Breast epithelium (tissue), 4 donors: ENCODE measurements at regions not wholly inside any gene's neighbourhood (a gene's known extent, or its start where the extent isn't known, plus 50 kb on each side); places are given as distances from the start of the nearest gene placed in this dataset.

ENCODE experiments used
- DNase-seq, 2 donors: peaks; one replicate each; pipeline ENCODE4 v3.0.0-alpha.2; 2019; ENCODE audit warnings: low spot score in 2 of 2
- H3K27ac ChIP-seq, 2 donors: fragments of 200-600 bp; sonication (generic) in 1 of 2; one replicate each; pipeline ENCODE4 v1.5.1; 2016 to 2019; ENCODE audit warnings: mild to moderate bottlenecking in 1 of 2
- H3K27me3 ChIP-seq, 2 donors: fragments of 200-600 bp; sonication (generic) in 1 of 2; one replicate each; pipeline versions ENCODE4 v1.5.1 to v1.6.0; 2017 to 2019; ENCODE audit warnings: control low read depth in 1 of 2, mild to moderate bottlenecking in 1 of 2
- H3K36me3 ChIP-seq: fragments of 200-600 bp; one replicate; pipeline ENCODE4 v1.5.1; 2019
- H3K4me1 ChIP-seq, 2 donors: fragments of 200-600 bp; sonication (generic); one replicate each; pipeline ENCODE4 v1.5.1; 2016 to 2019; ENCODE audit warnings: control low read depth in 1 of 2
- H3K4me3 ChIP-seq, 3 donors: fragments of 200-600 bp; sonication (generic); 1 replicate in 2 of 3; 2 replicates in 1 of 3; pipeline ENCODE4 v1.5.1; 2016 to 2019; ENCODE audit warnings: mild to moderate bottlenecking in 3 of 3, moderate library complexity in 2 of 3
- H3K9me3 ChIP-seq, 2 donors: fragments of 200-600 bp; sonication (generic) in 1 of 2; one replicate each; pipeline ENCODE4 v1.5.1; 2016 to 2019; ENCODE audit warnings: control low read depth in 1 of 2
- POLR2A ChIP-seq: fragments of 450-650 bp; IDR thresholded peaks from one replicate; pipeline ENCODE4 v1.6.1; 2016; ENCODE audit warnings: antibody characterized with exemption, mild to moderate bottlenecking, moderate library complexity
- POLR2AphosphoS5 ChIP-seq, 3 donors: sonication (generic); formaldehyde crosslinking; IDR thresholded peaks; one replicate each; pipeline ENCODE4 v1.6.1; 2017; ENCODE audit warnings: antibody characterized with exemption in 3 of 3
- intact Hi-C: fragments of 100-400 bp; cut with DNase I; formaldehyde crosslinking; loops from one replicate; pipeline ENCODE4 v1.15.1; 2023; ENCODE audit warnings: low total_unique reads
- TF ChIP-seq, protein P1 (sequence below), 3 donors: fragments of 450-650 bp; IDR thresholded peaks; one replicate each; pipeline ENCODE4 v1.5.1; 2016 to 2017; ENCODE audit warnings: antibody characterized with exemption in 3 of 3, mild to moderate bottlenecking in 3 of 3, moderate library complexity in 3 of 3

DNA sequence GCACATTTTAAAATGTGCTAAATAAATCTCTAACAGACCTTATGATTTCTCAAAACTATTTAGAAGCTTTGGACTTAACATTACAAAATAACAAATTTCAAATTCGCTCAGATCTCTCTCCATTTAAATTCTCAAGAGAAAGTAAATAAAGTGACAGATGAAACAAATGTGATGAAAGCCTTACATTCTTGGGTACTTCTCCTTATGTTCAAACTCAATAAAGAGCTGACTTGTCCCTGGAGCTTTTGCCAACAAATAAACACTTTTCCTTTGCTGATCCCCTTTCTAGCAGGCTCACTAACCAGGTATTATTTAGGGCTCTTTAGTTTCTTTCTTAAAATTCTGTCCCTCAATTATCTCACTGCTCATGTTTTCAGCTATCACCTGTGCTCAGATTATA lies 259.1 kb upstream of the ARPP21 start:
- H3K27me3 ChIP-seq, result no peaks in the 10 kb centered on the region
- H3K4me1 ChIP-seq, result no peaks in the 10 kb centered on the region
- no peaks in the 10 kb centered on the region for H3K36me3 ChIP-seq
- H3K4me3 ChIP-seq, result no peak overlapping the region
- H3K9me3 ChIP-seq, result no peaks in the 10 kb centered on the region
- no peak overlapping the region for H3K27ac ChIP-seq
- intact Hi-C loops, result no loop called here
- TF ChIP-seq POLR2A (no peak), POLR2AphosphoS5 (IDR thresholded peaks at IDR 0.05) (no peak)
- TF ChIP-seq, protein P1, sequence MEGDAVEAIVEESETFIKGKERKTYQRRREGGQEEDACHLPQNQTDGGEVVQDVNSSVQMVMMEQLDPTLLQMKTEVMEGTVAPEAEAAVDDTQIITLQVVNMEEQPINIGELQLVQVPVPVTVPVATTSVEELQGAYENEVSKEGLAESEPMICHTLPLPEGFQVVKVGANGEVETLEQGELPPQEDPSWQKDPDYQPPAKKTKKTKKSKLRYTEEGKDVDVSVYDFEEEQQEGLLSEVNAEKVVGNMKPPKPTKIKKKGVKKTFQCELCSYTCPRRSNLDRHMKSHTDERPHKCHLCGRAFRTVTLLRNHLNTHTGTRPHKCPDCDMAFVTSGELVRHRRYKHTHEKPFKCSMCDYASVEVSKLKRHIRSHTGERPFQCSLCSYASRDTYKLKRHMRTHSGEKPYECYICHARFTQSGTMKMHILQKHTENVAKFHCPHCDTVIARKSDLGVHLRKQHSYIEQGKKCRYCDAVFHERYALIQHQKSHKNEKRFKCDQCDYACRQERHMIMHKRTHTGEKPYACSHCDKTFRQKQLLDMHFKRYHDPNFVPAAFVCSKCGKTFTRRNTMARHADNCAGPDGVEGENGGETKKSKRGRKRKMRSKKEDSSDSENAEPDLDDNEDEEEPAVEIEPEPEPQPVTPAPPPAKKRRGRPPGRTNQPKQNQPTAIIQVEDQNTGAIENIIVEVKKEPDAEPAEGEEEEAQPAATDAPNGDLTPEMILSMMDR (IDR thresholded peaks at IDR 0.05), result no peak
- DNase-seq, result no peak

DNA sequence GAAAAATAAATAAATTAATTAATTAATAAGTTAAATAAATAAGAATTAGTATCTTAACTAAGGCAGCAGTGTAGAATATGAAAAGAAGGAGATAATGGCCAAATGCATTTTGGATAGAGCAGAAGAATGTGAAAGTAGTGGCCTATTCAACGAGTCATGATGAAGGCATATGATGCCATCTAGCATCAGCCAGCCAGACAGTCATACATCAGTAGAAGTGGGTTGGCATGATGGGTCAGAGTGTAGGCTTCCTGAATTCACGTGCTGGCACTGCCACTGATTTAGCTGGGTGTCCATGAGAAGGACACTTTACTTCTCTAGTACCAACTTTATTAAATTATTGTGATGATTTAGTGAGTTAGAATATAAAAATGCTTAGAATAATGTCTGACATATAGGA lies 256.1 kb upstream of the ARPP21 start:
- H3K9me3 ChIP-seq, result no peaks in the 10 kb centered on the region
- no peak overlapping the region for H3K27ac ChIP-seq
- H3K36me3 ChIP-seq, result no peaks in the 10 kb centered on the region
- H3K27me3 ChIP-seq, result no peaks in the 10 kb centered on the region
- DNase-seq, result no peak
- no peaks in the 10 kb centered on the region for H3K4me1 ChIP-seq
- TF ChIP-seq, protein P1 (IDR thresholded peaks at IDR 0.05), result no peak
- TF ChIP-seq POLR2A (no peak), POLR2AphosphoS5 (IDR thresholded peaks at IDR 0.05) (no peak)
- H3K4me3 ChIP-seq, result no peak overlapping the region
- intact Hi-C loops, result no loop called here

DNA sequence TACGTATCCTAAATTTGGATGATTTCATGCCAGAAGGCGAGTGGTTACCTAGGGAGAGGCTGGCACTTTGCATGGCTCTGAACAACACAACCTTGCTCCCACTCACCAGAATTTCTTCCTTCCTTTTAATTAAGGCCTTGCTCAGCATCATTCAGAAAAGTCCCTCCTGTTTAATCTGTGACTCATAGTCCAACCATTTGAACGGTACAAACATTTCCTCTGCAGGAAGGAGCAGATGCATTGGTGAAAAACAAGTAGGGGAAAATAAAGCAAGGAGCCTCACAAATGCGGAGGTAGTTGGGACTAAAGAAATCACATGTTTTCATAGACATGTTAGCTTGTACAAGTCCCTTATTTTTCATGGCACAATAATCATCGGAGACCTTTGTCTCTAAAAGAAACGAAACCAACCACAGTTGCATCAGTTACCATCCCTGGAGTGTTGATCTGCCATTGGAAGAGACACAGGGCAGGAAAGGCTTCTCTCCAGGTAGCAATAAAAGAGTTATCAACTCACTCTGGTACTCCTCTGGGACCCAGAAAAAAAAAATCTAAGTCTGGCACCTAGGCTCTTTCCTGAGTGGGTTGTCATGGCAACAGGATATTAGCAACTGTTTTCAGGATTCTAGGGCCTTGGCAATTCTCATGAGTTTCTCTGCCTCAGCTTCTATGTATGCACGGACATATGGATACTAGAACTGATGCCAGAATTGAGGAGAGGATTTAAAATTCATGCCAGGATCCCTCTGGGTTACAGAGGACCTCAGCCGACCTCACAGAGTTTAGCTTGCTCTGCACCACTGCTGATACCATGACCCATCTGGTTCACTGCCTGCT lies 255.4 kb upstream of the ARPP21 start:
- Histone ChIP-seq H3K27ac (no peak overlapping the region), H3K4me1 (no peaks in the 10 kb centered on the region), H3K36me3 (no peaks in the 10 kb centered on the region), H3K9me3 (no peaks in the 10 kb centered on the region), H3K27me3 (no peaks in the 10 kb centered on the region), H3K4me3 (no peak overlapping the region)
- TF ChIP-seq POLR2AphosphoS5 (IDR thresholded peaks at IDR 0.05), result no peak
- no peak for TF ChIP-seq POLR2A
- TF ChIP-seq, protein P1 (IDR thresholded peaks at IDR 0.05), result no peak
- intact Hi-C loops, result no loop called here
- no peak for DNase-seq

DNA sequence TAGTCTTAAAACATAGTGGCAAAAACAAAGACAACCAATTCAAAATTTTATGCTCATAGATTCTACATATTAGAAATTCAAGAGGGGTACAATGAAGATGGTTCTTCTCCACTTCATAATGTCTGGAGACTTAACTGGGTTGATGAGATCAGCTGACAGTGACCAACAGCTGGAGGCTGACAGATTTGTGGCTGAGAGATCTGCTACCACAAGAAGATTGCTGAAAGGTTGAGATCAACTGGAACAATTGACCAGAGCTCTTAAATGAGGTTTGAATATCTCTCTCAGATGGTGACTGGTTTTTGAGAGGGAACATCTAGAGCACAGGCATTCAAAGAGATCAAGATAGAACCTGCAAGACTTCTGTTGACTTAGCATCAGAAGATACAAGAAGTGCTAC lies 254.1 kb upstream of the ARPP21 start:
- no peaks in the 10 kb centered on the region for H3K36me3 ChIP-seq
- DNase-seq, result no peak
- H3K27me3 ChIP-seq, result no peaks in the 10 kb centered on the region
- TF ChIP-seq, protein P1 (IDR thresholded peaks at IDR 0.05), result no peak
- TF ChIP-seq POLR2AphosphoS5 (IDR thresholded peaks at IDR 0.05) (no peak), POLR2A (no peak)
- no peaks in the 10 kb centered on the region for H3K9me3 ChIP-seq
- no peak overlapping the region for H3K4me3 ChIP-seq
- intact Hi-C loops, result no loop called here
- no peak overlapping the region for H3K27ac ChIP-seq
- H3K4me1 ChIP-seq, result no peaks in the 10 kb centered on the region

DNA sequence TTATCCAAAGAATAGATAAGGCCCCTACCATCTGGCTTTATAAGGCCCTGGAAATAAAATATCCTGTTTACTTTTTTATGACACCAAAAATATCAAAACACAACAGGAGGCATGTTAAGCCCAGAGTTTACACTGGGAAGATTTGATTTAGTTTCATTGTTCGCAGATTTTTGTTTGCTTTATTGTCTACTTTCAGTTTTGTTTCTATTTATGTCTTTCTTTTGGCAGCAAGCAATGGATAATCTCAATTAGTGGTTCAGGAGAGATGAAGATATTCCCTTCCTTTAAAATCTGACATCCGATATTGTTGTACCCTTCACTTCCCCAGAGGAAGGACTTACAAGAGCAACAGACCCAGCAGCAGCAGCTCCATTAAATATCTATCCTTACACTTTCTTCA lies 249.4 kb upstream of the ARPP21 start:
- Histone ChIP-seq H3K36me3 (no peaks in the 10 kb centered on the region), H3K9me3 (peaks cover 8 to 19% of the 10 kb centered on the region in 2 donors), H3K4me1 (no peaks in the 10 kb centered on the region), H3K4me3 (no peak overlapping the region), H3K27ac (no peak overlapping the region), H3K27me3 (no peaks in the 10 kb centered on the region)
- TF ChIP-seq POLR2AphosphoS5 (IDR thresholded peaks at IDR 0.05), result no peak
- TF ChIP-seq, protein P1 (IDR thresholded peaks at IDR 0.05), result no peak
- no peak for DNase-seq
- intact Hi-C loops, result no loop called here
